Neural cell (in vitro differentiated cells): ENCODE measurements at regions not wholly inside any gene's neighbourhood (a gene's known extent, or its start where the extent isn't known, plus 50 kb on each side); places are given as distances from the start of the nearest gene placed in this dataset.

ENCODE experiments used
- H2AFZ ChIP-seq: fragments of 200-600, 300-800 bp; sonication (generic), shearing (Covaris generic); 2 replicates; pipeline ENCODE4 v1.6.0; 2014; ENCODE audit warnings: low read depth, mild to moderate bottlenecking, antibody characterized with exemption, low read length, moderate library complexity
- H3F3A ChIP-seq: fragments of 200-600 bp; shearing (Covaris generic); 2 replicates; pipeline ENCODE4 v1.6.1; 2016; ENCODE audit warnings: mild to moderate bottlenecking, moderate library complexity, mixed read lengths, antibody characterized with exemption, low read length; ENCODE audit not compliant: insufficient read depth, poor library complexity, severe bottlenecking
- H3K27ac ChIP-seq: fragments of 200-600, 300-800 bp; sonication (generic), shearing (Covaris generic); 2 replicates; pipeline ENCODE4 v1.5.1; 2014; ENCODE audit warnings: mild to moderate bottlenecking, low read length, moderate library complexity
- H3K27me3 ChIP-seq: fragments of 300-800, 200-600 bp; sonication (generic), shearing (Covaris generic); 2 replicates; pipeline ENCODE4 v1.6.0; 2014; ENCODE audit warnings: mild to moderate bottlenecking, low read depth, low read length, moderate library complexity; ENCODE audit not compliant: insufficient read depth
- H3K36me3 ChIP-seq: fragments of 300-800, 200-600 bp; sonication (generic), shearing (Covaris generic); 2 replicates; pipeline ENCODE4 v1.5.1; 2014; ENCODE audit warnings: mild to moderate bottlenecking, antibody characterized with exemption, low read length, moderate library complexity; ENCODE audit not compliant: insufficient read depth
- H3K4me2 ChIP-seq: fragments of 300-800, 200-600 bp; sonication (generic), shearing (Covaris generic); 2 replicates; pipeline ENCODE4 v1.6.0; 2014; ENCODE audit warnings: mild to moderate bottlenecking, low read length
- H3K4me3 ChIP-seq: fragments of 300-800, 200-600 bp; sonication (generic), shearing (Covaris generic); 2 replicates; pipeline ENCODE4 v1.5.1; 2014; ENCODE audit warnings: mild to moderate bottlenecking, low read length, moderate library complexity
- H3K79me2 ChIP-seq: fragments of 200-600 bp; shearing (Covaris generic); replicated peaks from 2 replicates; pipeline ENCODE4 v1.6.0; 2014; ENCODE audit warnings: mild to moderate bottlenecking, low read length, moderate library complexity; ENCODE audit not compliant: insufficient read depth
- H3K9ac ChIP-seq: fragments of 300-800, 200-600 bp; sonication (generic), shearing (Covaris generic); 2 replicates; pipeline ENCODE4 v1.6.1; 2016; ENCODE audit warnings: mild to moderate bottlenecking, low read length, mixed read lengths
- H3K9me2 ChIP-seq: fragments of 200-600 bp; shearing (Covaris generic); 2 replicates; pipeline ENCODE4 v1.6.1; 2016; ENCODE audit warnings: mild to moderate bottlenecking, low read length, mixed read lengths; ENCODE audit not compliant: insufficient read depth
- H3K9me3 ChIP-seq: fragments of 200-600, 300-800 bp; sonication (generic), shearing (Covaris generic); 2 replicates; pipeline ENCODE4 v1.6.1; 2016; ENCODE audit warnings: mild to moderate bottlenecking, mixed run types, low read length, moderate library complexity, mixed read lengths
- H4K20me1 ChIP-seq: fragments of 200-600 bp; shearing (Covaris generic); 2 replicates; pipeline ENCODE4 v1.6.1; 2016; ENCODE audit warnings: mild to moderate bottlenecking, mixed run types; ENCODE audit not compliant: insufficient read depth
- CTCF ChIP-seq: fragments of 450-650 bp; IDR thresholded peaks from 2 replicates; pipeline ENCODE4 v1.5.1; 2014; ENCODE audit warnings: antibody characterized with exemption, mild to moderate bottlenecking, moderate library complexity; ENCODE audit not compliant: poor library complexity, severe bottlenecking
- EP300 ChIP-seq: fragments of 450-650 bp; conservative IDR thresholded peaks from 2 replicates; pipeline ENCODE4 v1.6.1; 2014; ENCODE audit warnings: antibody characterized with exemption, mild to moderate bottlenecking, moderate library complexity; ENCODE audit not compliant: poor library complexity, severe bottlenecking
- EZH2 ChIP-seq: fragments of 200-600, 300-800 bp; shearing (Covaris generic), sonication (generic); IDR thresholded peaks from 2 replicates; pipeline ENCODE4 v1.6.1; 2014; ENCODE audit warnings: antibody characterized with exemption, low read length, borderline replicate concordance, mild to moderate bottlenecking; ENCODE audit not compliant: insufficient read depth, poor library complexity, severe bottlenecking
- MXI1 ChIP-seq: fragments of 450-650 bp; conservative IDR thresholded peaks from 2 replicates; pipeline ENCODE4 v1.6.1; 2014; ENCODE audit warnings: antibody characterized with exemption, mild to moderate bottlenecking; ENCODE audit not compliant: poor library complexity, severe bottlenecking
- POLR2AphosphoS5 ChIP-seq: IDR thresholded peaks from 2 replicates; pipeline ENCODE4 v1.6.1; 2012
- RAD21 ChIP-seq: fragments of 450-650 bp; conservative IDR thresholded peaks from 2 replicates; pipeline ENCODE4 v1.6.1; 2014; ENCODE audit warnings: antibody characterized with exemption, mild to moderate bottlenecking, moderate library complexity
- REST ChIP-seq: IDR thresholded peaks from 2 replicates; pipeline ENCODE4 v1.6.1; 2012; ENCODE audit warnings: borderline replicate concordance
- SMC3 ChIP-seq: fragments of 450-650 bp; conservative IDR thresholded peaks from 2 replicates; pipeline ENCODE4 v1.6.1; 2014; ENCODE audit warnings: antibody characterized with exemption, mild to moderate bottlenecking, moderate library complexity; ENCODE audit not compliant: poor library complexity
- TAF1 ChIP-seq: IDR thresholded peaks from 2 replicates; pipeline ENCODE4 v1.6.1; 2012; ENCODE audit warnings: low read depth

GRCh38 chr15:98146031-98146820, 185.7 kb downstream of the ARRDC4 start:
- no peaks in the 10 kb centered on the region for H4K20me1 ChIP-seq
- no peaks in the 10 kb centered on the region for H3K9me3 ChIP-seq
- H3K27ac ChIP-seq: no peak overlapping the region
- no peaks in the 10 kb centered on the region for H3F3A ChIP-seq
- no peak overlapping the region for H3K4me2 ChIP-seq
- no peak overlapping the region for H2AFZ ChIP-seq
- H3K27me3 ChIP-seq: no peaks in the 10 kb centered on the region
- no peak overlapping the region for H3K9ac ChIP-seq
- H3K4me3 ChIP-seq: no peak overlapping the region
- no peaks in the 10 kb centered on the region for H3K36me3 ChIP-seq
- no peaks in the 10 kb centered on the region for H3K79me2 ChIP-seq
- TF ChIP-seq RAD21 (no peak), CTCF (no peak), REST (no peak), EZH2 (no peak), SMC3 (no peak), TAF1 (no peak), MXI1 (no peak), EP300 (no peak), POLR2AphosphoS5 (no peak)
- no peaks in the 10 kb centered on the region for H3K9me2 ChIP-seq

- no peak overlapping the region for H3K27ac ChIP-seq
- H3K79me2 ChIP-seq: no peaks in the 10 kb centered on the region
- no peaks in the 10 kb centered on the region for H3K9me2 ChIP-seq
- H4K20me1 ChIP-seq: no peaks in the 10 kb centered on the region
- no peak overlapping the region for H3K9ac ChIP-seq
- H3F3A ChIP-seq: no peaks in the 10 kb centered on the region
- H3K27me3 ChIP-seq: no peaks in the 10 kb centered on the region
- H3K4me3 ChIP-seq: no peak overlapping the region
- no peaks in the 10 kb centered on the region for H3K9me3 ChIP-seq
- TF ChIP-seq REST (no peak), CTCF (no peak), EP300 (no peak), TAF1 (no peak), MXI1 (no peak), POLR2AphosphoS5 (no peak), SMC3 (no peak), EZH2 (no peak), RAD21 (no peak)
- H3K4me2 ChIP-seq: no peak overlapping the region
- H3K36me3 ChIP-seq: no peaks in the 10 kb centered on the region
- no peak overlapping the region for H2AFZ ChIP-seq
Observed at GRCh38 chr15:98147415-98147814, 186.9 kb downstream of the ARRDC4 start.
